ENCODE measurements at regions not wholly inside any gene's neighbourhood (a gene's known extent, or its start where the extent isn't known, plus 50 kb on each side); places are given as distances from the start of the nearest gene placed in this dataset.

DNA sequence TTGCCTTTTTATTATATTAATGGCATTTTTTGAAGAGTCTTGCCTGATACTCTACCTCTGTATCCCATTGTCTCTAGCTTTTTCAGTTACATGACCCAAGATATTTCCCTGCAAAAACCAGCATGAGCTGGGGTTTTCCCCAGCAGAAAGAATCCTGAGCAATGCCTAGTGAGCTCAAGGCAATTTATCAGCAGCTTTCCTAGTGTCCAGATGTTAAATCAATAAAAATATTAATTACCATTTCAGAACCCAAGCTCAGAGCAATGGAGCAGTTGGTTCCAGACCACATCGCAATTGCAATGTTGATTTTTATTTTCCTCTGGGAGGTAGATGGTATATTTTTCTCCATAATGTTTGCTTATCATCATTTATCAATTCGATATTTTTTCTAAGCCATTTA lies 137.2 kb downstream of the RAB38 start:
- TF ChIP-seq CTCF (conservative IDR thresholded peaks at IDR 0.05; ENCODE audit: low read length): no peak
- TF ChIP-seq EZH2phosphoT487 (IDR thresholded peaks at IDR 0.05; ENCODE audit: borderline replicate concordance): no peak
